ENCODE measurements at regions not wholly inside any gene's neighbourhood (a gene's known extent, or its start where the extent isn't known, plus 50 kb on each side); places are given as distances from the start of the nearest gene placed in this dataset.

- no peak for TF ChIP-seq EZH2phosphoT487 (IDR thresholded peaks at IDR 0.05; ENCODE audit: borderline replicate concordance, low read length)
- no peak for TF ChIP-seq CTCF (IDR thresholded peaks at IDR 0.05; ENCODE audit: low read depth, low read length, poor library complexity, severe bottlenecking)
Measured at GRCh38 chr2:155412598-155412997, 714.1 kb downstream of the KCNJ3 start.

All from DOHH2 (cell line).